GM19467 (cell line): ENCODE measurements at regions not wholly inside any gene's neighbourhood (a gene's known extent, or its start where the extent isn't known, plus 50 kb on each side); places are given as distances from the start of the nearest gene placed in this dataset.
"Not testable (repeated sequence)": the region's sequence is repeated elsewhere in the genome, so short reads cannot be mapped to it uniquely, and the experiment has no call there.

Source experiments
- ATAC-seq: cut with Tn5 transposase; IDR thresholded peaks from one replicate; pipeline ENCODE4 v1.9.1; 2021; ENCODE audit warnings: mild to moderate bottlenecking, moderate library complexity; ENCODE audit not compliant: unreplicated experiment

DNA sequence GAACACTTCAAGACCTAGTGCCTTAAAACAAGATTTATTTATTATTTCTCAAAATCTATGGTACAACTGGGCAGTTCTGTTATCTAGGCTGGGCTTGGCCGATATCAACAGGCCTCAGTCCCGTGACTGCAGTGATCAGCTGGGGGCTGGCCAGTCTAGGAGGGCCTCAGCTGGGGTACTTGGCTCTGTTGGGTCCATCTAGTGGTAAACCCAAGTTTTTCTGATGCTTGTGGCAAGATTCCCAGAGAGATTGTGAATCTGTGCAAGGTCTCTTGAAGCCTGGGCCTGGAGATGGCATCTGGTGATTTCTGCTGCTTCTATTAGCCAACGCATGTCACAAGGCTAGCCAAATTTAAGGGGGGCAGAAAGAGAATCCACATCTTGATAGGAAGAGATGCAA is 482.4 kb upstream of the SGO1 start:
- no peak for ATAC-seq

DNA sequence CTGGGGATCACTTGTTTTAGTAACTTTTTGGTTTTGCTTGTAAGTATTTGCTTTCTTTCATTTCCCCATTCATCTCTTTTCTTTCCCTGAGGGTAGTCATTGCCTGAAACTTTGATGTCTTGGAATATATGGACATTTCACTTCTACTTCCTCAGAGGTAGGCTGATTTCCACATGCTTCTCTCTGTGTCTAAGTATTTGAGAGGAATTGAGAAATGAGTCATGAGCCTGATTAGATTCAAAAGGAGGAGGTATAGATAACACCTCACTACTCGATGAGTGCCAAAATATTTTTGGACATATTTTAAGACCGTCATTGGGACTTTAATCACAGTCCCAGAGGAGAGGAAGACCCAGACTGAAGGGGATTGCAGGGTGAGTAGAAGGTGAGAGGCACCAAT is 480.1 kb upstream of the SGO1 start:
- no peak for ATAC-seq

DNA sequence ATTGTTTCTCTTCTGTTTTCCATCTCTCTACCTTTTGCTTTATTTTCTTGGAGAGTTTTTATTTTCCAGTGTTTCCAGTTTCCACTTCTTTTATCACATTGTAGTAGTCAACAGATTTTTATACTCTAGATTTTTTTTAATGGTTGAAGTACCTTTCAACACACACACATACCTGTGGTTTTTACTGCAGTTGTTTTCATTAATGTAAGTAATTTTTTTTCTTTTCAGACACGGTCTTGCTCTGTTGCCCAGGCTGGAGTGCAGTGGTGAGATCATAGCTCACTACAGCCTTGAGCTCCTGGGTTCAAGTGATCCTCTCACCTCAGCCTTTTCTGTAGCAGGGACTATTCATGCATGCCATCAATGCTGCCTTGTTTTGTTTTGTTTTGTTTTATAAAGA is 472.5 kb upstream of the SGO1 start:
- no peak for ATAC-seq

DNA sequence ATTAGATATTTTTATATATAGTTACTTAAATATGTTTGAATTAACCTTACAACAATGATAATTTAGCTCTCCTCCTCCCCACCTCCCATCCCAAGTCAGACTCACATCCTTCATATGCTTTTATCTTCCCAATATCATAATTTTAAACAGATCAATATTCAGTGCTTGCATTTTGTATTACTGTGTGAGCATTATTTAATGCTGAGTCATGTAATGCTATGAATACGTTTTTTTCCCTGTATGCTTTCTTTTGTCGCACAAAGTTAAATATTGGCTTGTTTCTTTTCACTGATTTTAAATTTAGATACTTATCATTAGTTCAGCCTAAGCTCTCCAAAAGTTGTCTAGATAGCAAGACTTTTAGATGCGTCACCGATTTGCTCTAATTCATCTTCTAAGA is 471.6 kb upstream of the SGO1 start:
- no peak for ATAC-seq

DNA sequence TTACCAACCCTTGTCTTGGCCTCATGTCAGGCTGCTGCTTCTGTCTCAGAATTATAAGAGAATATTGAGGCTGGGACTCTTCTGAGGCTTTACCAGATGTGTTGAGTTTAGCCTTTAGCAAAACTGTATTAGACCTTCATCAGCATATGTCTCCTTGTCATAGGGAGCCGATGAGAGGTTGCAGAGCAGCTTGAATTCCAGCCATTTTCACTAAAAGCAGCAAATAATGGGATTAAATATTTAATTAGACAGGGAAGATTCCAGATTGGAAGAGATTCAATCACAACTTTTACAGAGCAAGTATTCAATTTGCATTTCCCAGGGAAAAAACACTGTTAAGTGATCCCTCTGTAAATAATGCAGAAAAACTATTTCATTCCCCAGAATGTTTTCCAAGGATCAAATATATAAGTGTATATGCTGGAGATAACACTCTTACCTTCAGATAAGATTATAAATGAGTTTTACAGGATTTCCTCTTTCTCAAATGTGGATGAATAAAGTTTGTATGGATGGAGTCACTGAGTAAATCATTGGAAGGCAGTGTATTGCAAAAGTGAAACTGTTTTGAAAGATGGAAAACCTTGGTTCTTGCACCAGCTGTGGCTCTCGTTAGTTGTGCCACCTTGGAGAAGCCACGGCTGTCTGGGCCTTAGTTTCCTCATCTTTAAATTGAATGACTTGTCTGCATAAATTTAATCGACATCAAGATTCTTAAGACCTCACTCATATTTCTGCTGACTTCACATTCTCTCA is 466.4 kb upstream of the SGO1 start:
- ATAC-seq, result no peak

DNA sequence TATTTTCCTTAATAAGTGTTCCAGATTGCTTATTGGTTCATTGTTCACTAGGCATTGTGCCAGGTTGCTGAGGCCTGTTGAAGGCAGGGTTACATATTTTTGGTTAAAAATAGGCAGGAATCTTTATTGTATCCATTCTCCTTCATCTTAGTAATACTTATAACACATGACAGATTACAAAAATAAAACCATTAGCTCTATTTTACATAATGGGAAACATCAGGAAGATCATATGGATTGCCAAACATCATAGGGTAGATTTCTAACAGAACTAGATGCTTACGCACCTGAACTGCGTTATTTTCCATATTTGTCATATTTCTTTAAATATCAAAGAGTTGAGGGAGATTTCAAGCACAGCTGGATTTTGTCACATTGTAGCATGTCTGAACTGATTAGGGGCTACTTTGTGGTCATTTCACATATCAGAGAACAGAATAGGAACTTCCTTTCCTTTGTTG is 462.9 kb upstream of the SGO1 start:
- ATAC-seq, result no peak

DNA sequence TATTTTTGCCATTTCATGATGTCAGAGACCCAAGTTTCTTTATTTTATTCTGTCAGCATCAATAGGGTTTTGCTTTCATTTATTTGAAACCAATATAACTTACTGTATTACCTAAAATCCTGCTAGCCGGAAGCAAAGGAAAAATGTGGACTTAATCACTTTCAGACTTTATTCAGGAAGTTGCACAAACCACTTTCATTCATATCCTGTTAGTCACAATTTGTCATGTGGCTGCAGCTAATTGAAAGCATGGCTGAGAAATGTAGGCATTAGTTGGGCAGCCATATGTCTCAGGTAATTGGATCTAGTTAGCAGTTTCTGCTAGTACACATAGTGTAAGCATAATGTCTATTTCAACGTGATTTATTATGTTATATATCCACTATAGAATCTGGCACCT is 462.3 kb upstream of the SGO1 start:
- no peak for ATAC-seq

DNA sequence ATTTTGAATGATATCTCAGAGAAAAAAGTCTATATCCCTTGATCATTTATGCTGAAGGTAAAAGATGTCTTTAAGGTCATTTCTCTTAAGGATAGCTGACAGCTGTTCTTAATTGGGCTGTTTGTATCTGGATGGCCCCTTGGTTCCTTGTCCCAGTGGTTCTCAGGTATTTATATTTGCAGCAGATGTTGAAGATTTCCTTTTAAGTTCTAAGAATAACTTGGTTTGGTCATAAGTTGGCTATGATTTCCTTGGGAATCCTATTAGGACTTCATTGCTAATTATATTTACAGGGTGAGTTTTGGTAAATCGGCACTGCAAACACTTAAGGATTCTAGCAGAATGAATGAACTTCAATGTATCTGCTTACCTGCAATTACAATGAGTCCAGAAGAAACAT is 460.4 kb upstream of the SGO1 start:
- ATAC-seq, result no peak

DNA sequence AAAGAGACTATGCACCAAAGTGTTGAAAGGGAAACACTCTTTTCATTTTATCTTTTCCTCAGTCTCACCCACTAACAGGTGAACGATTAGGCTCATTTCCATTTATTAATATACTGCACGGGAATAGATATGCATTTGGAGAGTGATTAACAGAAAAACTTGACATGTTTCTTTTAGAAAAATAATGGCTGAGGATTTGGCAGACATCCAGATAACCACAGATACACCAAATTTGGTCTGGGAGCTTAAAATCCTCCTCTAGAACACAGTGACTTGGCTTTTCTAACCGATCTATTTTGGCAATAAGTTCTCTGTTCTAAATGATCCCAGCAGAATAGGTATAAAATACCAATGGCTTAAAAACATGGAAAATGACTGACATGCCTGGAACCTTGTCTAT is 459.3 kb upstream of the SGO1 start:
- no peak for ATAC-seq

DNA sequence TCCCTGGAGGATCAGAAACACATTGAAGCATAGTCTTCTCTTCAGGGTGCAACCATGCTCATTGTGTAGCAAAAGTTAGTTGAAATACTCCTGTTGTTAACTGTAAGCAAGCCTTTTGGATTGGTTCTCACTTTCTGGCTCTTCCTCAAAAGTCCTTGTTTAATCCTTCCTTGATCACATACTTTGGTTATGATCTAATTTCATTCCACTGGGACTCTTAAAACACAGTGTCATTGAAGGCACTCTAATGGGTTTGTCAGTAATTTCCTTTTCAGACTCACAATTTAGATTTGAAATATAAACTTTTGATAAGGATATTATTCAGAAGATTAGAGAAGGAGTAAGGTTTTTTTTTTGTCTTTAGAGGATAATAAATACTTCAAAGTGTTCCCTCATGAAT is 451.7 kb upstream of the SGO1 start:
- ATAC-seq, result no peak

DNA sequence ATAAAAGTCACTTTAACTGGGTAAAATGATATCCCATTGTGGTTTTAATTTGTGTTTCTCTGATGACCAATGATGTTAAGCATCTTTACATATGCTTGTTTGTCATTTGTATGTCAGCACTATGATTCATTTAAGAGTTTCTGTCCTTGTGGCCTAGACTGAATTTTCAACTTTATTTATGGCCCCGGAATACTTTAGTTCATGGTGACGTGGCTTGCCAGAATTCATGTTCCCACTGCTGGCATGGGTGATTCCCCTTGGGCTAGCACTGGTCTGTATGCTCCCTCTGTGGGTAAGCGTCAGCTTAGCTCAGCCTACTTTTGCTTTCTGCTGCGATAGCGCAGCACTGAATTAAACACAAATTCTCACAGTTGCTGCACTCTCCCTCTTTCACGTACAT is 436.3 kb upstream of the SGO1 start:
- no peak for ATAC-seq

DNA sequence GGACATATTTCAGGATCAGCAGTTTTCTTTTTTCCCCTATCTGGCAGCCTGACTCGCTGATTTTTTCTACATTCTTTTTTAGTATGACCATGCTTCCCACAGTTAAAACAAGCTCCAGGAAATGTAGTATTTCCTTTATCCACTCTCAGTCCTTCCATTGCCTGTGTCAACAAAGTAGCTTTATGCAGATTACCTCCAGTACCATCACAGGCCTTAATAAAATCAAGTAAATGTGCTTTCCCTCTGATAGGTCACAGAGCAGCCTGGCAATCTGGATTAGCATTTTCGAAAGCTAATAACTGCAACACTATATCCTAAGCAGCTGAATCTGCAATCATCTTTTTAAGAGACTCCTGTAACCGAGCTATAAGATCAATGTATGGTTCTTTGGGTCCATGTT is 432.6 kb upstream of the SGO1 start:
- ATAC-seq, result not testable (repeated sequence)

DNA sequence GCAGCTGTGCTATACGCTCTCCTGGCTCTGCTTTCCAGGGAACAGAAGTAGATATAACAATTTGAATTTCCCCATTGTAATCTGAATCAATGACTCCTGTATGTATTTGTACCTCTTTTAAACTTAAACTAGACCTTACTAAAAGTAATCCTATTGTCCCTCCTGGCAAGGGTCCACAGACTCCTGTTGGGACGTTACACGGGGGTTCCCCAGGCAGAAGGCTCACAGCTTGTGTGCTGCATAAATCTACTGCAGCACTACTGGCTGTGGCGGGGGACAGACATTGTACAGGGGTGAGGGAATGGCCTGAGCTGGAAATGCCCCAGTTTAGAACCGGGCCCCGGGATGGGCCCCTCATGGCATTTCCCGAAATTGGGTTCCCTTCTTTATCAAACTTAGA is 432.2 kb upstream of the SGO1 start:
- ATAC-seq, result not testable (repeated sequence)

DNA sequence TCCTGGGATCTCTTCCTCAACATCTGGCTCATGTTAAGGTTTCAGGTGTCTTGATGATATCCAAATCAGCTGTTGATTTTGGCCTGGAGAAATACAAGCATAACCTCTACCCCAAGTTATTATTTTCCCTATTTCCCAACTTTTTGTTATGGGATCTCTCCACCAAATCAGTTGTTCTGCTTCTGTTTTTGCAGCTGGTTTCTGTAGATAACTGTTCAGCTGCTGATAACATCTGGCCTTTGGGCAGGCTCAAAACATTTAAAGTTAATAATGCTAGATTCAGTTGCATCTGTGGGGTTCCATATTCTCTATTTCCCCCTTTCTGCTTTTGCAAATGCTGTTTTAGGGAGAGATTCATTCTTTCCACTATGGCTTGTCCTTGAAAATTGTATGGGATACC is 430.0 kb upstream of the SGO1 start:
- ATAC-seq, result not testable (repeated sequence)

DNA sequence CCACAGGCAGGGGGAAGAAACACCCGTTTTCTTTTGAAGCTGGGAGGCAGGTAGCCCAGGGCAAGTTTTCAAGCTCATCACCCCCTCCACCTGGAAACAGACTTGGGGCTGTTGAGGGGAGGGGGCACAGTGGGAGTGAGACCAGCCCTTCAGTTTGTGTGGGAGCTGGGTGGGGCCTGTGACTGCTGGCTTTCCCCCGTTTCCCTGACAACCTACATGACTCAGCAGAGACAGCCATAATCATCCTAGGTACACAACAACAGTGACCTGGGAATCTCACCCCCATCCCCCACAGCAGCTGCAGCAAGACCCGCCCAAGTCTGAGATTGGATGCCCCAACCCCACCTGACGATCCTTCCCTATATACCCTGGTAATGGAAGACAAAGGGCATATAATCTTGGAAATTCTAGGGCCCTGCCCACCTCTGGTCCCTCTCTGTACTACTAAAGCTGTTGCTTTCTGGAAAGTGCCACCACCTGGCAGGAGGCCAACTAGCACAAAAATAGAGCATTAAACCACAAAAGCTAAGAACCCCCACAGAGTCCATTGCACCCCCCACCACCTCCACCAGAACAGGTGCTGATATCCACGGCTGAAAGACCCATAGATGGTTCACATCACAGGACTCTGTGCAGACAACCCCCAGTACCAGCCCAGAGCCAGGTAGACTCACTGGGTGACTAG is 422.2 kb upstream of the SGO1 start:
- no peak for ATAC-seq

DNA sequence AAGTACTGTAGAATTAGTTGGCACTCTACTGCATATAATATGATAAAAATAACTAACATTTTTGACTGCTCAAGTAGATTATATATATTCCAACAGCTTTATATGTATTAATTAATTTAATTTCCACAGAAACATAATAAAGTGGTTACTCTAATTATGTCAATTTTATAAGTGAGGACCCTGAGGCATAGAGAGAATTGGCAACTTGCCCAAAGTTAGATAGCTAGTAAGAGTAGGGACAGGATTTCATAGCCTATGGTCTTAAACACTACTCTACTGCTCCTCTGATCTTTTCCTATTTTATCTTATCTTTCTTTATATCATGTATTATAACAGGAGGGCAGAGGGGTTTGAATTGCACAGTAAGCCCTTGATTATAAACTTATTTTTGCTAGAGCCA is 418.7 kb upstream of the SGO1 start:
- ATAC-seq, result no peak

DNA sequence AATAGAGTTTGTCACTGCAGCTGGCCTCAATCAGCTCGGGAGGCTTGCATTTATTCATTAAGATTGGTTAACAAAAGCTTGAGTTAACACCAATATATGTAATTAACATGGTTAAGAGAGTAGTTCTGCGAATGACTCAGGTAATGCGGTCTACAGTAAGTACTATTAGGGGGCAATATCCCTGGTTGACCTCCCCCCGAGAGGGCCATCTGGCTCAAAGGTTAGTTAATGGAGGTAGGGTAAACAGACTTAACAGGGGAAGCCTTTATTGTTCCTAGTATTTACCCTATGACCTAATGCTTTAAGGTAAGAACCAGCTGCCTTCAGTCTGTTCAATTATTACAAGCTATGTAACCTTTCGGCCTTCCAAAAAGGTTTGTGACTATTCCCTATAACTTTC is 403.3 kb upstream of the SGO1 start:
- no peak for ATAC-seq

DNA sequence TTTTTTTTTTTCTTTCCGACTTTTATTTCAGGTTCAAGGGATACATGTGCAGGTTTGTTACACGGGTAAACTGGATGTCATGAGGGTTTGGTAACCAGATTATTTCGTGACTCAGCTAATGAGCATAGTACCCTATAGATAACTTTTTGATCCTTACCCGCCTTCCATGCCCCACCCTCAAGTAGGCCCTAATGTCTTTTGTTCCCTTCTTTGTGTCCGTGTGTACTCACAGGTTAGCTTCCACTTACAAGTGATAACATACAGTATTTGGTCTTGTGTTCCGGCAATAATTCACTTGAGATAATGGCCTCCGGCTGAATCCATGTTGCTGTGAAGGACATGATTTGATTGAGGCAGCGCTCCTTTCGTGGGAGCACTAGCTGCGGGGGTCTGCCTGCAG is 402.8 kb upstream of the SGO1 start:
- no peak for ATAC-seq

DNA sequence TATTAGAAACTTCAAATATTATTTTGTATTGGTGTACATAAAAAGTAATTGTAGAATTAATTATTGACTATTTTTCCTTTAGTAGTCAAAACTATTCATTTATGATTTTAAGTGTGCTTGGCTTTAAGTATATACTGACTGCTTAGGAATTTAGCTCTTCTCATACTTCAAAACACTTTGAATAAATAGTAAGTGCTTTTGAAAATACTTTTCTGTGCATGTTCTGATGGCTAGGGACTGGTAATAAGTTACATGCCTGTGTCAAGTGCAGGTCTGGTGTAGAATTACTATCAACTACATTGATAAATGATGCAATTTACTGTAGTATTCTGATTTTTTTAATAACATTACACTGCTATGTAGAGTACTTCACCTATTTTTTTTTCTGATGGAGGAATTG is 397.6 kb upstream of the SGO1 start:
- ATAC-seq, result no peak

DNA sequence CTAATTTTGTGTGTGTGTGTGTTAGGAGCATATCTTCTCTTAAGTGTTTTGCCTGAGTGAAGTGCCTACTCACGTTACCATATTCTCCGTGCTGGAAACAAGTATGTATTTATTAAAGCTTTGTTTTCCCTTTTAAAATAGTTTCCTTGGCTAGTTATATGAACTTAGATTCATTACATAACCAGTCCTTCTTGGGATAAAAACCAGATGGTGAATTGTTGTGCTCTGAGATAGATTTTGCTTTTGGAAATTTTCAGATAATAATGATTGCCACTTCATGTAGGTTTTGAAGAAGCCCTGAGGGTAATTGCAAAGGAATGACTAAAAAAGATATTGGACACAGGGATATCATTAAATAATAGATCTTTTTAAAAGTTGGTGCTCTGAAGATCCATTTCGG is 390.2 kb upstream of the SGO1 start:
- ATAC-seq, result no peak

DNA sequence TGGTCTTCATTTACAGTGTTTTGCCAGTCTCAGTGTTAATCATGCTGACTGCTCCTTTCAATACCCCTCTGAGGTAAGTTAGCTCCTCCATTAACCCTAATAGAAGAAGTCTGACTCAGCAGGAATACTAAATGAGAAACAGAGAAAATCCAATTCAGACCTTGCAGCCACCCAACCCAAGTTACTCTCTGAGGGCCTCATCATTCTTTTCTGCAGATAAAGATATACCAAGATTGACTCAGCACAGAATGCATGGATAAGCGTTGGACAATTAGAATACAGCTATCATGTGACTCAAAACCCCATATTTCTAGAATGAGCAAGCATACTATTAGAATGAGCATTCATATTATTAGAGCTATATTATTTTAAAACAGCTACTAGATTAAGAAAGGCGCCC is 389.1 kb upstream of the SGO1 start:
- no peak for ATAC-seq

DNA sequence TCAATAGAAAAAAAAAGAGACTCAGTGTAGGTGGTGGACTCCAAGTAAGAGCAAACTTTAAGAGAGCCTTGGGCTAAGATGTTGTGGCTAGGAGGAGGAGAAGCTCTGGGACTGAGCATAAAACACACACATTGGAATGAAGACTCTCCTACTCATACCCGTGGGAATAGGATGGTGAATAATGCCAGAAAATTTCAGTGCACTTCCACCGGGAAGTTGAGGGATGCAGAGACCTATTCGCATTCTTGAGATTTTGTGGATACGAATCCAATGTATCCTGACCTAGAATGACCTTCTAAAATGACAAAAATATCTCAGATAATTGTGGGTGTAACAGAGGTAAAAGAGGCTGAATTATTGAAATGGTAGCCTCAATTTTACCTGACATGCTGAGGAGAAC is 388.7 kb upstream of the SGO1 start:
- ATAC-seq, result no peak

DNA sequence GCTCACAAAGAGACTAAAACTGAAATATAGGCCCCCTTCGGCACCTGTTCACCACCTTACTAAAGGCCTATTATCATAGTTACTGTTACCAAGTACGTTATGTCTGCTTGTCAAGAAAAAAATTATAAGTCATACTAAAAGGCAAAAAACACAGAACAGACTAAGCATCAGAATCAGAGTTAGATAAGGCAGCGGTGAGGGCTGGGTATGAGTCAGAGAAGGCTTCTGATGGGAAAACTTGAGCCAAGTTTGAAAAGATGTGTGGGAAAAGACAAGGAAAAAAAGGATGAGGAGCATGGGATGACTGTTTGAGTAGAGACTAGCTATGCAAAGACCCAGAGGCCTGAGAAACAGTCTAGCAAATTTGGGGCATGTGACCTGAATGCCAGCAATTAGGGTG is 387.2 kb upstream of the SGO1 start:
- ATAC-seq, result no peak
